ENCODE measurements at regions not wholly inside any gene's neighbourhood (a gene's known extent, or its start where the extent isn't known, plus 50 kb on each side); places are given as distances from the start of the nearest gene placed in this dataset.

GRCh38 chr2:3009005-3009404 is 368.6 kb downstream of the EIPR1 start:
- CTCF ChIA-PET = no interaction called here
- Mint-ChIP-seq H3K4me1 (no peaks in the 10 kb centered on the region), H3K4me3 (no peak overlapping the region), H3K27me3 (peaks cover 6% of the 10 kb centered on the region), H3K9me3 (ENCODE audit: low read depth) (peaks cover 3% of the 10 kb centered on the region), H3K27ac (no peak overlapping the region), H3K36me3 (no peaks in the 10 kb centered on the region)
- ATAC-seq (no peak), DNase-seq (no peak)

- H3K27me3 Mint-ChIP-seq = peaks cover 3% of the 10 kb centered on the region
- H3K4me3 Mint-ChIP-seq = no peak overlapping the region
- ATAC-seq (no peak), DNase-seq (no peak)
- no peaks in the 10 kb centered on the region for H3K4me1 Mint-ChIP-seq
- no peaks in the 10 kb centered on the region for H3K9me3 Mint-ChIP-seq (ENCODE audit: low read depth)
- no peaks in the 10 kb centered on the region for H3K36me3 Mint-ChIP-seq
- CTCF ChIA-PET = no interaction called here
- H3K27ac Mint-ChIP-seq = no peak overlapping the region
These were observed 369.1 kb downstream of the EIPR1 start for GRCh38 chr2:3008561-3008960.

- Mint-ChIP-seq H3K4me1 (no peaks in the 10 kb centered on the region), H3K9me3 (ENCODE audit: low read depth) (no peaks in the 10 kb centered on the region), H3K36me3 (no peaks in the 10 kb centered on the region), H3K27ac (no peak overlapping the region), H3K4me3 (no peak overlapping the region), H3K27me3 (no peaks in the 10 kb centered on the region)
- no peak for DNase-seq
- CTCF ChIA-PET = no interaction called here
- ATAC-seq = no peak
These were observed 370.5 kb downstream of the EIPR1 start for GRCh38 chr2:3007135-3007534.

- Mint-ChIP-seq H3K27me3 (peaks cover 4% of the 10 kb centered on the region), H3K4me3 (no peak overlapping the region), H3K27ac (no peak overlapping the region), H3K36me3 (no peaks in the 10 kb centered on the region), H3K4me1 (no peaks in the 10 kb centered on the region), H3K9me3 (ENCODE audit: low read depth) (no peaks in the 10 kb centered on the region)
- CTCF ChIA-PET = no interaction called here
- DNase-seq = no peak
- no peak for ATAC-seq
These were observed 371.6 kb downstream of the EIPR1 start for GRCh38 chr2:3005859-3006501.

GRCh38 chr2:3001615-3002560 is 375.7 kb downstream of the EIPR1 start:
- ATAC-seq (no peak), DNase-seq (no peak)
- Mint-ChIP-seq H3K27ac (no peak overlapping the region), H3K4me1 (no peaks in the 10 kb centered on the region), H3K27me3 (peaks cover 4% of the 10 kb centered on the region), H3K4me3 (no peak overlapping the region), H3K36me3 (no peaks in the 10 kb centered on the region), H3K9me3 (ENCODE audit: low read depth) (no peaks in the 10 kb centered on the region)
- CTCF ChIA-PET = no interaction called here

GRCh38 chr2:3000968-3001367 is 376.6 kb downstream of the EIPR1 start:
- Mint-ChIP-seq H3K4me1 (no peaks in the 10 kb centered on the region), H3K36me3 (no peaks in the 10 kb centered on the region), H3K9me3 (ENCODE audit: low read depth) (no peaks in the 10 kb centered on the region), H3K4me3 (no peak overlapping the region), H3K27ac (no peak overlapping the region), H3K27me3 (peaks cover 4% of the 10 kb centered on the region)
- DNase-seq = no peak
- CTCF ChIA-PET = no interaction called here
- ATAC-seq = no peak

GRCh38 chr2:3000125-3000524 is 377.5 kb downstream of the EIPR1 start:
- H3K27me3 Mint-ChIP-seq = peaks cover 4% of the 10 kb centered on the region
- H3K4me3 Mint-ChIP-seq = no peak overlapping the region
- no peaks in the 10 kb centered on the region for H3K9me3 Mint-ChIP-seq (ENCODE audit: low read depth)
- ATAC-seq (no peak), DNase-seq (no peak)
- H3K27ac Mint-ChIP-seq = no peak overlapping the region
- no peaks in the 10 kb centered on the region for H3K36me3 Mint-ChIP-seq
- H3K4me1 Mint-ChIP-seq = no peaks in the 10 kb centered on the region
- CTCF ChIA-PET = no interaction called here

- Mint-ChIP-seq H3K4me3 (no peak overlapping the region), H3K27ac (no peak overlapping the region), H3K36me3 (no peaks in the 10 kb centered on the region), H3K9me3 (ENCODE audit: low read depth) (no peaks in the 10 kb centered on the region), H3K27me3 (peaks cover 4% of the 10 kb centered on the region), H3K4me1 (no peaks in the 10 kb centered on the region)
- DNase-seq (no peak), ATAC-seq (no peak)
- CTCF ChIA-PET = no interaction called here
These were observed 378.6 kb downstream of the EIPR1 start for GRCh38 chr2:2998971-2999370.

GRCh38 chr2:2993172-2993692 is 384.4 kb downstream of the EIPR1 start:
- H3K4me3 Mint-ChIP-seq = no peak overlapping the region
- no peak for ATAC-seq

GRCh38 chr2:2992634-2993033 is 385.0 kb downstream of the EIPR1 start:
- Mint-ChIP-seq H3K27ac (no peak overlapping the region), H3K4me3 (no peak overlapping the region), H3K4me1 (no peaks in the 10 kb centered on the region), H3K9me3 (ENCODE audit: low read depth) (no peaks in the 10 kb centered on the region), H3K36me3 (no peaks in the 10 kb centered on the region), H3K27me3 (no peaks in the 10 kb centered on the region)
- ATAC-seq (no peak), DNase-seq (no peak)
- CTCF ChIA-PET = no interaction called here

More at GRCh38 chr2:2993172-2993692, 384.4 kb downstream of the EIPR1 start:
- Mint-ChIP-seq H3K9me3 (ENCODE audit: low read depth) (no peaks in the 10 kb centered on the region), H3K27ac (no peak overlapping the region), H3K27me3 (no peaks in the 10 kb centered on the region), H3K4me1 (no peaks in the 10 kb centered on the region), H3K36me3 (no peaks in the 10 kb centered on the region)
- DNase-seq = no peak
- CTCF ChIA-PET = no interaction called here

GRCh38 chr2:2985020-2985419 is 392.6 kb downstream of the EIPR1 start:
- Mint-ChIP-seq H3K27me3 (no peaks in the 10 kb centered on the region), H3K27ac (no peak overlapping the region), H3K36me3 (no peaks in the 10 kb centered on the region), H3K9me3 (ENCODE audit: low read depth) (no peaks in the 10 kb centered on the region), H3K4me3 (no peak overlapping the region), H3K4me1 (no peaks in the 10 kb centered on the region)
- ATAC-seq (no peak), DNase-seq (no peak)
- CTCF ChIA-PET = no interaction called here

GRCh38 chr2:2981000-2981399 is 396.6 kb downstream of the EIPR1 start:
- H3K36me3 Mint-ChIP-seq = no peaks in the 10 kb centered on the region
- H3K9me3 Mint-ChIP-seq (ENCODE audit: low read depth) = no peaks in the 10 kb centered on the region
- ATAC-seq (no peak), DNase-seq (no peak)
- H3K27ac Mint-ChIP-seq = no peak overlapping the region
- H3K4me3 Mint-ChIP-seq = no peak overlapping the region
- H3K4me1 Mint-ChIP-seq = no peaks in the 10 kb centered on the region
- CTCF ChIA-PET = no interaction called here
- no peaks in the 10 kb centered on the region for H3K27me3 Mint-ChIP-seq

- Mint-ChIP-seq H3K4me1 (no peaks in the 10 kb centered on the region), H3K9me3 (ENCODE audit: low read depth) (peaks cover 2% of the 10 kb centered on the region), H3K27me3 (no peaks in the 10 kb centered on the region), H3K4me3 (no peak overlapping the region), H3K27ac (no peak overlapping the region), H3K36me3 (no peaks in the 10 kb centered on the region)
- CTCF ChIA-PET = no interaction called here
- DNase-seq = no peak
- no peak for ATAC-seq
These were observed 402.6 kb downstream of the EIPR1 start for GRCh38 chr2:2974982-2975381.

All from activated CD8-positive, alpha-beta memory T cell treated with anti-CD3 and anti-CD28 coated beads, Interleukin-2, amount 10 ng/mL, durations not matched to agents 7 days and 5 days (primary cell).